Keratinocyte (primary cell): ENCODE measurements at regions not wholly inside any gene's neighbourhood (a gene's known extent, or its start where the extent isn't known, plus 50 kb on each side); places are given as distances from the start of the nearest gene placed in this dataset.
"Not testable (repeated sequence)": the region's sequence is repeated elsewhere in the genome, so short reads cannot be mapped to it uniquely, and the experiment has no call there.

ENCODE experiments used
- DNase-seq: peaks from one replicate; pipeline ENCODE4 v3.0.0-alpha.2; 2011; ENCODE audit warnings: low read depth, missing footprints, low spot score
- FAIRE-seq: peaks from 2 replicates; lab custom pipeline; 2011; peaks lifted over from hg19 to GRCh38; lab: Jason Lieb, UNC
- H2AFZ ChIP-seq: 2 replicates; pipeline ENCODE4 v1.6.0; 2012; ENCODE audit warnings: low read length, control low read depth, inconsistent platforms; ENCODE audit not compliant: control insufficient read depth
- H3K27ac ChIP-seq: 2 replicates; pipeline ENCODE4 v1.5.1; 2011; ENCODE audit warnings: low read length; ENCODE audit not compliant: control insufficient read depth, insufficient read depth
- H3K27me3 ChIP-seq: 3 replicates; pipeline ENCODE4 v1.6.0; 2011; ENCODE audit warnings: low read length; ENCODE audit not compliant: control insufficient read depth, insufficient read depth; ENCODE audit errors: extremely low read depth
- H3K36me3 ChIP-seq, 2 experiments: 2 replicates in 1 of 2; 3 replicates in 1 of 2; pipeline ENCODE4 v1.5.1; 2011; ENCODE audit warnings: low read length in 2 of 2, mild to moderate bottlenecking in 1 of 2; ENCODE audit not compliant: control insufficient read depth in 2 of 2, insufficient read depth in 2 of 2; ENCODE audit errors: extremely low read depth in 1 of 2
- H3K4me1 ChIP-seq: 3 replicates; pipeline ENCODE4 v1.5.1; 2011; ENCODE audit warnings: low read length; ENCODE audit not compliant: control insufficient read depth, insufficient read depth; ENCODE audit errors: extremely low read depth
- H3K4me2 ChIP-seq: 3 replicates; pipeline ENCODE4 v1.6.0; 2011; ENCODE audit warnings: low read depth, low read length; ENCODE audit not compliant: control insufficient read depth, insufficient read depth; ENCODE audit errors: extremely low read depth
- H3K4me3 ChIP-seq, 3 experiments: fragments of 200-600 bp in 1 of 3; sonication (generic) in 1 of 3; 2 replicates in 2 of 3; 3 replicates in 1 of 3; pipeline ENCODE4 v1.5.1; 2011 to 2016; ENCODE audit warnings: low read length in 3 of 3, mild to moderate bottlenecking in 3 of 3, control low read depth in 2 of 3, inconsistent platforms in 1 of 3, low read depth in 1 of 3, mixed read lengths in 1 of 3, mixed run types in 1 of 3, moderate library complexity in 1 of 3; ENCODE audit not compliant: control insufficient read depth in 2 of 3, insufficient read depth in 2 of 3; ENCODE audit errors: extremely low read depth in 1 of 3
- H3K79me2 ChIP-seq: 2 replicates; pipeline ENCODE4 v1.6.0; 2012; ENCODE audit warnings: low read length; ENCODE audit not compliant: control insufficient read depth, insufficient read depth
- H3K9ac ChIP-seq: 3 replicates; pipeline ENCODE4 v1.6.0; 2011; ENCODE audit warnings: low read length; ENCODE audit not compliant: control insufficient read depth, insufficient read depth; ENCODE audit errors: extremely low read depth
- H3K9me1 ChIP-seq: 3 replicates; pipeline ENCODE4 v1.6.0; 2011; ENCODE audit warnings: low read length; ENCODE audit not compliant: control insufficient read depth, insufficient read depth; ENCODE audit errors: extremely low read depth
- H3K9me3 ChIP-seq: 2 replicates; pipeline ENCODE4 v1.5.1; 2012; ENCODE audit warnings: low read depth, low read length; ENCODE audit not compliant: control insufficient read depth
- H4K20me1 ChIP-seq: 3 replicates; pipeline ENCODE4 v1.6.0; 2011; ENCODE audit warnings: low read length; ENCODE audit not compliant: control insufficient read depth, insufficient read depth; ENCODE audit errors: extremely low read depth
- EZH2 ChIP-seq: IDR thresholded peaks from one replicate; pipeline ENCODE4 v1.6.1; 2012; ENCODE audit warnings: inconsistent platforms, mild to moderate bottlenecking, low read length, moderate library complexity
- dilution Hi-C: fragments of 300-500 bp; cut with MboI; formaldehyde crosslinking; loops from one replicate; pipeline ENCODE4 v1.7.0; 2020; ENCODE audit warnings: low sequenced_read_pairs; ENCODE audit not compliant: extremely low pct_ligation_motif_present
- TF ChIP-seq, protein P1 (sequence below), 3 experiments: IDR thresholded peaks in 1 of 3; conservative IDR thresholded peaks in 1 of 3; optimal IDR thresholded peaks in 1 of 3; 2 replicates in 2 of 3; 3 replicates in 1 of 3; pipeline versions ENCODE3 to v1.5.1; 2011; ENCODE audit warnings: low read length in 3 of 3, mild to moderate bottlenecking in 3 of 3, moderate library complexity in 2 of 3, control low read depth in 1 of 3, inconsistent platforms in 1 of 3; ENCODE audit not compliant: insufficient read depth in 2 of 3; ENCODE audit errors: extremely low read depth in 1 of 3

DNA sequence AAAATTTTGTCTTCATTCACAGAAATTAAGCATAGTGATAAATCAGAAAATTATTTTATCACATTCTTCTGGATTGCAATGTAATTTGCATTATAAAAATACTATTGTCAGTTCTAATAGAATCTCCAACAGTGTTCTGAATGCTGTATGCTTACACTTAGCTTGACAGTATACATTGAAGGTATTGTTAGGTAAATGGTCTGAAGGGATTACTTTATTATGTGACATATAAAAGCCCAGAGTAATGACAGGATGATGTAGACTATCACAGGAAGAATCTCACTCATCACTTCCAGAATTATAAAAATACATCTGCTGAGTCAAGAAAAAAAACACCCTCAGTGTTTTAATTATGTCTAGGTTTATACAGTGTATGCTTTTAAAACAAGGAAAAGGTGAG is 1532.5 kb upstream of the RAG2 start:
- DNase-seq = no peak
- Histone ChIP-seq H3K79me2 (no peaks in the 10 kb centered on the region), H3K27ac (no peak overlapping the region), H3K4me2 (no peak overlapping the region), H3K9ac (no peak overlapping the region), H3K4me3 (no peak overlapping the region), H3K4me1 (no peaks in the 10 kb centered on the region), H2AFZ (no peak overlapping the region), H3K9me1 (no peaks in the 10 kb centered on the region), H3K36me3 (no peaks in the 10 kb centered on the region), H3K27me3 (no peaks in the 10 kb centered on the region), H3K9me3 (no peaks in the 10 kb centered on the region), H4K20me1 (no peaks in the 10 kb centered on the region)
- no peak for TF ChIP-seq EZH2
- TF ChIP-seq, protein P1, sequence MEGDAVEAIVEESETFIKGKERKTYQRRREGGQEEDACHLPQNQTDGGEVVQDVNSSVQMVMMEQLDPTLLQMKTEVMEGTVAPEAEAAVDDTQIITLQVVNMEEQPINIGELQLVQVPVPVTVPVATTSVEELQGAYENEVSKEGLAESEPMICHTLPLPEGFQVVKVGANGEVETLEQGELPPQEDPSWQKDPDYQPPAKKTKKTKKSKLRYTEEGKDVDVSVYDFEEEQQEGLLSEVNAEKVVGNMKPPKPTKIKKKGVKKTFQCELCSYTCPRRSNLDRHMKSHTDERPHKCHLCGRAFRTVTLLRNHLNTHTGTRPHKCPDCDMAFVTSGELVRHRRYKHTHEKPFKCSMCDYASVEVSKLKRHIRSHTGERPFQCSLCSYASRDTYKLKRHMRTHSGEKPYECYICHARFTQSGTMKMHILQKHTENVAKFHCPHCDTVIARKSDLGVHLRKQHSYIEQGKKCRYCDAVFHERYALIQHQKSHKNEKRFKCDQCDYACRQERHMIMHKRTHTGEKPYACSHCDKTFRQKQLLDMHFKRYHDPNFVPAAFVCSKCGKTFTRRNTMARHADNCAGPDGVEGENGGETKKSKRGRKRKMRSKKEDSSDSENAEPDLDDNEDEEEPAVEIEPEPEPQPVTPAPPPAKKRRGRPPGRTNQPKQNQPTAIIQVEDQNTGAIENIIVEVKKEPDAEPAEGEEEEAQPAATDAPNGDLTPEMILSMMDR (optimal IDR thresholded peaks at IDR 0.05 in 1 of 3, IDR thresholded peaks at IDR 0.05 in 1 of 3, conservative IDR thresholded peaks at IDR 0.05 in 1 of 3; ENCODE audit: extremely low read depth in 1 of 3, insufficient read depth in 2 of 3, low read length in 3 of 3) = no peak
- no peak for FAIRE-seq
- dilution Hi-C loops = no loop called here

- no peak overlapping the region for H3K27ac ChIP-seq
- no peaks in the 10 kb centered on the region for H3K79me2 ChIP-seq
- H3K9ac ChIP-seq = no peak overlapping the region
- no peaks in the 10 kb centered on the region for H3K4me1 ChIP-seq
- H2AFZ ChIP-seq = no peak overlapping the region
- H3K9me1 ChIP-seq = no peaks in the 10 kb centered on the region
- TF ChIP-seq EZH2 = no peak
- TF ChIP-seq, protein P1 (optimal IDR thresholded peaks at IDR 0.05 in 1 of 3, IDR thresholded peaks at IDR 0.05 in 1 of 3, conservative IDR thresholded peaks at IDR 0.05 in 1 of 3; ENCODE audit: extremely low read depth in 1 of 3, insufficient read depth in 2 of 3, low read length in 3 of 3) = no peak
- H4K20me1 ChIP-seq = no peaks in the 10 kb centered on the region
- dilution Hi-C loops = no loop called here
- FAIRE-seq (no peak), DNase-seq (no peak)
- no peaks in the 10 kb centered on the region for H3K36me3 ChIP-seq
- H3K4me3 ChIP-seq = no peak overlapping the region
- H3K9me3 ChIP-seq = no peaks in the 10 kb centered on the region
- no peaks in the 10 kb centered on the region for H3K27me3 ChIP-seq
- no peak overlapping the region for H3K4me2 ChIP-seq
These were observed 1525.6 kb upstream of the RAG2 start for GRCh38 chr11:38123673-38124072.

DNA sequence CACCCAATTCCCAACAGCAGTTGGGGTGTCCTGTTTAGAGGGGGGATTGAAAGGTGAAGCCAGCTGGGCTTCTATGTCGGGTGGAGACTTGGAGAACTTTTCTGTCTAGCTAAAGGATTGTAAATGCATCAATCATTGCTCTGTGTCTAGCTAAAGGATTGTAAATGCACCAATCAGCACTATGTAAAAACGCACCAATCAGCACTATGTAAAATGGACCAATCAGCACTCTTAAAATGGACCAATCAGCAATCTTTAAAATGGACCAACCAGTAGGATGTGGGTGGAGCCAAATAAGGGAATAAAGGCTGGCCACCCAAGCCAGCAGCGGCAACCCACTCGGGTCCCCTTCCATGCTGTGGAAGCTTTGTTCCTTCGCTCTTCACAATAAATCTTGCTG is 1518.6 kb upstream of the RAG2 start:
- H3K9me1 ChIP-seq, dilution Hi-C loops, H3K36me3 ChIP-seq, H3K9ac ChIP-seq, H3K27me3 ChIP-seq, H3K79me2 ChIP-seq, FAIRE-seq, H3K4me1 ChIP-seq, H3K4me2 ChIP-seq, H3K4me3 ChIP-seq, DNase-seq, H2AFZ ChIP-seq, H4K20me1 ChIP-seq, H3K9me3 ChIP-seq, H3K27ac ChIP-seq: not testable (repeated sequence)

DNA sequence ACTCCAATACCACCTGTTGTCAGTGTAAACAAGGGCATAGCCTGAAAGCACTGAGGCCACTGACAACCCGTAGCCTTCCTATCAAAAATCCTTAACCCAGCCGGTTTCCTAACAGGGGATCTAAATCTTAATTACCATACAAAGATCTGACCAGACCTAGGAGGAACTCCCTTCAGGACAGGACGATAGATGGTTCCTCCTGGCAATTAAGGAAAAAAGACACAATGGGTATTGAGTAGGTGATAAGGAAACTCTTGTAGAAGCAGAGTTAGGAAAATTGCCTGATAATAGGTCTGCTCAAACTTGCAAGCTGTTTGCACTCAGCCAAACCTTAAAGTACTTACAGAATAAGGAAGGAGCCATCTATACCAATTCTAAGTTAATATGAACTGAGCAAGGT is 1517.3 kb upstream of the RAG2 start:
- H3K27ac ChIP-seq, H4K20me1 ChIP-seq, H3K9me1 ChIP-seq, H3K4me1 ChIP-seq, H2AFZ ChIP-seq, H3K4me2 ChIP-seq, H3K9ac ChIP-seq, dilution Hi-C loops, FAIRE-seq, H3K79me2 ChIP-seq, H3K4me3 ChIP-seq, H3K9me3 ChIP-seq, H3K36me3 ChIP-seq, H3K27me3 ChIP-seq, DNase-seq: not testable (repeated sequence)
